Stromal cell of bone marrow (primary cell): ENCODE measurements at regions not wholly inside any gene's neighbourhood (a gene's known extent, or its start where the extent isn't known, plus 50 kb on each side); places are given as distances from the start of the nearest gene placed in this dataset.

Experiments used
- DNase-seq: peaks from one replicate; pipeline ENCODE4 v3.0.0-alpha.2; 2012; ENCODE audit warnings: low read depth

- no peak for DNase-seq
Observed at GRCh38 chr18:22074282-22075070, 94.9 kb upstream of the GATA6 start.

GRCh38 chr18:22080035-22080434 is 89.4 kb upstream of the GATA6 start:
- no peak for DNase-seq

GRCh38 chr18:22082408-22082807 is 87.0 kb upstream of the GATA6 start:
- no peak for DNase-seq

DNA sequence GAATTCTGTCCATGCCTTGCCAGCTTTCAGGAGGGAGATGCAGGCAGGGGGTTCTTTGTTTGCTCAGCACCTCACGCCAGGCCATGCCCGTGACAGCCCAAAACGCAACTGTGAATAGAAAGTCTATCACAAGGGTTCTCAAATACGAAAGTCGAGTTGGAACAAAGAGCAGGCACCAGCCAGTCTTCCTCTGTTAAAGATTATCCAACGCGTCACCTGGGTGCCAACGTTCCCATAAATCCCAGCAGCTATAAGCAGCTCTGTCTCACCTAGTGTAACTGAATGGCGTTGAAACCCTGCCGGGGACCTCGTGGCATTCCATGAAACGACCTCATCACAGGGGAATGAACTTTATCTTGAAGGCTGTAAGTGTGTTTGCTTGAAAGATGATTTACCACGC is 84.8 kb upstream of the GATA6 start:
- DNase-seq: no peak

DNA sequence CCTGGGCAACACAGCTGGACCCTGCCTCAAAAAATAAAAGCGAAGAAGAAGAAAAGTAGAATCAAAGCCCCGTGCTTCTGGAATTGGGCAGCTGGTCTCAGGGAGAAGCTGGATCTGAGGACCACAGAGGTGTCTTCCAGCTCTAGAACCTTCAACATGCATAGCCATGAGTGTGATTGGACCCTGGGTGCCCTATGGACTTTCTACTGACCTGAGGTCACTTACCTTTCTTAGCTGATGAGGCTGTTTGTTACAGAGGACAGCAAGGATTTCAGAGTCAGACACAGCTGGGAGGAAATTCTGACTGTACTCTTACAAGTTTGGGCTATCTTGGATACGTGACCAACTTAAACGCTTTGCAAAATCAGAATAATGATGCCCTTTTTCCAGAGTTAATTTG is 82.4 kb upstream of the GATA6 start:
- no peak for DNase-seq

DNA sequence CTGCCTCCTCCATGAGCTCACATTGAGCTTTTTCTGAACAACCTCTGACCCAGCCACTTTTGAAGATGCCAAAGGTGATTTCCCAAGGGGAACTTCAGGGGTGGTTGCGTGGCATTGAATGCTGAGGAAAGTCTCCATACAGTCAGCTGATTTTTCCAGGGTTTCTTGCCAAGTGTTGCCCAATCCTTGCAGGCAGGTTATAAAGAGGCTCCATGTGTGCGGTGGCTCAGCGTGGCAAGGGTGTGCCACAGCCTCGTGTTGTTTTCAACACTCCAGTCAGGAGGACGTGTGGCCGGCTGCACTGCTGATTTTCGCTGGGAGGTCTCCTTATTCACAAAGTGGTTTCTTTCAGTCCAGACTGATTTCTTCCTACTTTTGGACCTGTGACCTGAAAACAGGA is 81.4 kb upstream of the GATA6 start:
- DNase-seq: no peak

- no peak for DNase-seq
Observed at GRCh38 chr18:22088996-22089640, 80.3 kb upstream of the GATA6 start.

GRCh38 chr18:22091341-22091740 is 78.0 kb upstream of the GATA6 start:
- DNase-seq: no peak

- no peak for DNase-seq
Observed at GRCh38 chr18:22093731-22094357, 75.5 kb upstream of the GATA6 start.

DNA sequence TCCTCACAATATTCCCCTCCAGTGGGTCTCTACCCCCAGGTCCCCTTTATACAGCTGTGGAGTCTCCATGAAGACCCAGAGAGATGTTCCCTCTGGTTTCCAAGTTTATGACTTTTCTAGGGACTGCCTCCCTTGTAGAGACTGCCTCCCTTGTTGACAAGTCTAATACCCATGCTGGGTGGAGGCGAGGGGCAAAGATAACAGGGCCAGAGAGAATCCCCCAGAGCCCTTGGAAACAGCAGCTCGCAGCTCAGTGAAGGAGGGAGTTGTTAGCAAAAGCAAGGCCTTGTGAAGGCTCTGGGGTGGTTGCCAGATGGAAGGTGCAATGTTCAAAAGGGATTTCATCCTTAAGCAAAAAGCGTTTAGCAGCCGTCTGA is 75.0 kb upstream of the GATA6 start:
- no peak for DNase-seq

- DNase-seq: no peak
Observed at GRCh38 chr18:22098563-22098989, 70.8 kb upstream of the GATA6 start.

- DNase-seq: no peak
Observed at GRCh38 chr18:22099925-22100324, 69.5 kb upstream of the GATA6 start.

GRCh38 chr18:22101731-22102130 is 67.7 kb upstream of the GATA6 start:
- no peak for DNase-seq

- DNase-seq: no peak
Observed at GRCh38 chr18:22102953-22103646, 66.3 kb upstream of the GATA6 start.

DNA sequence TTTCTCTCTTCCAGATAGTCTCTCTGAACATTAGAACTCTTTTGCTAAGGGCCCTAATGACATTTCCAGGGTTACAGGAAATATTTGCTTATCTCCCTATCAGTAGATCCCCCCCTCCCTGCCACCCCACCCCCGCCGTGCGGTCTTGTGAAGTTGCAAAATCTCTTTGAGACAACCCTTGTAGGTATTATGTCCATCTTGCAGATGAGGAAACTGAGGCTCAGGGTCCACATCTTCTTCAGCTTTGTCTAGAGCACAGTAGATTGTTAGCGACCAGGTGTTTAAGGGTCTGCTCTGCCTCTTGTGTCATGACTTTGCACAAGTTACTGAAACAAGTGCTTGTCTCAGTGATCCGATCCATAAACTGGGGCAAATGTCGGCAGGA is 65.8 kb upstream of the GATA6 start:
- no peak for DNase-seq

- no peak for DNase-seq
Observed at GRCh38 chr18:22106536-22107292, 62.7 kb upstream of the GATA6 start.

GRCh38 chr18:22108674-22109073 is 60.7 kb upstream of the GATA6 start:
- no peak for DNase-seq

DNA sequence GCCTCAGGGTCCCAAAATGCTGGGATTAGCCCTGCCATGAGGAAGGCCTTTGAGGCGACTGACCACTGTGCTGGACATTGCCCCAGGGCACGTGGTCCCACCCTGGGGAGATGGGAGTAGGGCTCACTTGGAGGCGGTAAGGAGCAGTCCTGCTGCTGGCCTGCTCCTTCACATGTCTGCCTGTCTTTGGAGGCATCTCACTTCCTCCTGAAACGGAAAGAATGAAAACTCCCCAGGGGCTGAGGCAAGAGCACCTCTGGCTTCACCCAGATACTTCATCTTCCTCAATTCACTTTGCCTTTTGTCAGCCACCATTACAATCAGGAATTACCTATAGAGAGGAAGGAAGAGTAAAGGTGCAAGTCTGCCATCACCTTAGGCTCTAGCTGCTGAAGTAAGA is 59.9 kb upstream of the GATA6 start:
- no peak for DNase-seq

DNA sequence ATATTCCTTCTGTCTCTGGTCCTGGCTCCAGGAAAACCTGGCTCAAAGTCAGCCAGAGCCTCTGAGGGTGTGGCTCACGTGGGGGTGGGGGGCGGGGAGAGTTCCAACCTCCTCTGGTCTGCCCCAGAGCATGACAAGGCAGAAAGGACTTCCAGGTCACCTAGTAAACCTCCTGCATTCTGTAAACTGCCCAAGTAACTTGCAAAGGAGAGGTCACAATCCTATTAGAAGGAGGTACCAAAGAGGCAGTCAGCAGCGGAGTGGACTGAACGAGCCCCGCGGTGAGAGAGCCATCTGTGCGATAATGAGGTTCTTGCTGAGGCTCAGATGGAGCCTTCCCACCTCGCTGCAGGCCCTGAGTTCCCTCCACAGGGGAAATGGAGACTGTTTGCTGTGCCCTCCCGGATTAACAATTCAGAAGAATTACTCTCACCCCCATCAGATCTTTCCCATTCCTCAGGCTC is 58.9 kb upstream of the GATA6 start:
- DNase-seq: no peak

DNA sequence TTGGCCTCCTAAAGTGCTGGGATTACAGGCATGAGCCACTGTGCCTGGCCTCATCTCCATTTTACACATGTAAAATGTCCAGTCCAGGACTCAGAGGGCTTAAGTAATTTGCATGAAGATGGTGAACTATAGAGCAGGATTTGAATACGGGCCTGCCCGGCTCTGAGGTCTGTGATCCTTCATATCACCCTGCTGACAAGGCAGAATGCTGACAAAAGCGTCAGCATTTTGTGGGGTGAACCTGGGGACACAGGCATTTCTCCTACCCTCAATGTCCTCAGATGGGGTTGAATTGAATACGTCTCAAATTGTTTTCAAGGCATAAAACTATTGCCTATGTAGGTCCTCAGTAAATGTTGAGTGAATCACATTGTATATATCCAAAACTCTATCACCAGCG is 57.2 kb upstream of the GATA6 start:
- DNase-seq: no peak

GRCh38 chr18:22113144-22113844 is 56.1 kb upstream of the GATA6 start:
- no peak for DNase-seq
